SK-N-SH treated with all-trans-retinoic acid at 6 μM for 48 hours (cell line): ENCODE measurements at regions not wholly inside any gene's neighbourhood (a gene's known extent, or its start where the extent isn't known, plus 50 kb on each side); places are given as distances from the start of the nearest gene placed in this dataset.

Experiments
- ARNTL ChIP-seq: fragments of 450-650 bp; formaldehyde crosslinking; IDR thresholded peaks from 2 replicates; pipeline ENCODE4 v1.5.0; 2020; ENCODE audit warnings: low read depth, mild to moderate bottlenecking, moderate library complexity, borderline replicate concordance
- TF ChIP-seq, protein P1 (sequence below): fragments of 250-450 bp; sonication (Bioruptor Pico); IDR thresholded peaks from 2 replicates; pipeline ENCODE4 v1.5.1; 2021; ENCODE audit warnings: mild to moderate bottlenecking, moderate library complexity
- TF ChIP-seq, protein P2 (sequence below): fragments of 250-450 bp; sonication (Bioruptor Pico); IDR thresholded peaks from 2 replicates; pipeline ENCODE4 v1.8.0; 2020; ENCODE audit warnings: mild to moderate bottlenecking, moderate library complexity, borderline replicate concordance

DNA sequence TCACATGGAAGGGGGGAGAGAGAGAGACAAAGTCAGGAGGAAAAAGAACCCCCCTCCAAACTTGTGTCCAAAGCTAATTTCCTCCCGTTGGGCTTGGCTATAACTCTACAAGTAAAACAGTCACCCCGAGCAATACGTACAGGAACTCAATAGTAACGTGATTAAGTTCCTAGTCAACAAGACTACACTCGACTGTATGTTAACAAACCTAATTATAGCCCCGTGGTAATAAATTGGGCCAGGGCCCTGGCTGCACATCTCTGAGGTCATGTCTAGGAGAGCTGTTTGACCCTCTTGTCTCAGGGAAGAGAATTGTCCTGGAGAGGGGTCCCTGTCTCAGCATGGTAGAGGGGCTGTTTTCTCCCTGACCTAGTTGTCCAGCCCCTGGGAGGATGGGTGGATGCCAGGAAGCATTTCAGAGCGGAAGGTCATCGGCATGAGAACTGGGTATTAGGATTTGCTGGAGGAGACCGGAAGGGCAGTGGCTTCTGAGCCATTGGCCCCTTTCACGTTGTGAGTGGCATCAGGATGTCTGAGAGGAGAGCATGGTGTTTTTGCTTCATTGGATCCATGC is 60.2 kb upstream of the COMTD1 start:
- TF ChIP-seq, protein P1, sequence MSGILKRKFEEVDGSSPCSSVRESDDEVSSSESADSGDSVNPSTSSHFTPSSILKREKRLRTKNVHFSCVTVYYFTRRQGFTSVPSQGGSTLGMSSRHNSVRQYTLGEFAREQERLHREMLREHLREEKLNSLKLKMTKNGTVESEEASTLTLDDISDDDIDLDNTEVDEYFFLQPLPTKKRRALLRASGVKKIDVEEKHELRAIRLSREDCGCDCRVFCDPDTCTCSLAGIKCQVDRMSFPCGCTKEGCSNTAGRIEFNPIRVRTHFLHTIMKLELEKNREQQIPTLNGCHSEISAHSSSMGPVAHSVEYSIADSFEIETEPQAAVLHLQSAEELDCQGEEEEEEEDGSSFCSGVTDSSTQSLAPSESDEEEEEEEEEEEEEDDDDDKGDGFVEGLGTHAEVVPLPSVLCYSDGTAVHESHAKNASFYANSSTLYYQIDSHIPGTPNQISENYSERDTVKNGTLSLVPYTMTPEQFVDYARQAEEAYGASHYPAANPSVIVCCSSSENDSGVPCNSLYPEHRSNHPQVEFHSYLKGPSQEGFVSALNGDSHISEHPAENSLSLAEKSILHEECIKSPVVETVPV (CRISPR knock-in tag): no peak
- TF ChIP-seq, protein P2, sequence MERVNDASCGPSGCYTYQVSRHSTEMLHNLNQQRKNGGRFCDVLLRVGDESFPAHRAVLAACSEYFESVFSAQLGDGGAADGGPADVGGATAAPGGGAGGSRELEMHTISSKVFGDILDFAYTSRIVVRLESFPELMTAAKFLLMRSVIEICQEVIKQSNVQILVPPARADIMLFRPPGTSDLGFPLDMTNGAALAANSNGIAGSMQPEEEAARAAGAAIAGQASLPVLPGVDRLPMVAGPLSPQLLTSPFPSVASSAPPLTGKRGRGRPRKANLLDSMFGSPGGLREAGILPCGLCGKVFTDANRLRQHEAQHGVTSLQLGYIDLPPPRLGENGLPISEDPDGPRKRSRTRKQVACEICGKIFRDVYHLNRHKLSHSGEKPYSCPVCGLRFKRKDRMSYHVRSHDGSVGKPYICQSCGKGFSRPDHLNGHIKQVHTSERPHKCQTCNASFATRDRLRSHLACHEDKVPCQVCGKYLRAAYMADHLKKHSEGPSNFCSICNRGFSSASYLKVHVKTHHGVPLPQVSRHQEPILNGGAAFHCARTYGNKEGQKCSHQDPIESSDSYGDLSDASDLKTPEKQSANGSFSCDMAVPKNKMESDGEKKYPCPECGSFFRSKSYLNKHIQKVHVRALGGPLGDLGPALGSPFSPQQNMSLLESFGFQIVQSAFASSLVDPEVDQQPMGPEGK (CRISPR knock-in tag): no peak
- TF ChIP-seq ARNTL (CRISPR knock-in tag): no peak
